CD4-positive, alpha-beta memory T cell (primary cell): ENCODE measurements at regions not wholly inside any gene's neighbourhood (a gene's known extent, or its start where the extent isn't known, plus 50 kb on each side); places are given as distances from the start of the nearest gene placed in this dataset.
"Not testable (repeated sequence)": the region's sequence is repeated elsewhere in the genome, so short reads cannot be mapped to it uniquely, and the experiment has no call there.

Experiments
- CTCF ChIA-PET: fragments of 350-600 bp; sonication (Branson Sonifier 250); formaldehyde crosslinking; loops from one replicate; lab custom pipeline; 2021; ENCODE audit warnings: inconsistent platforms; ENCODE audit not compliant: partially characterized antibody; lab: Charles Lee
- POLR2A ChIA-PET: fragments of 350-600 bp; sonication (Branson Sonifier 250); formaldehyde crosslinking; loops from one replicate; lab custom pipeline; 2021; ENCODE audit not compliant: partially characterized antibody; lab: Charles Lee
- DNase-seq, 5 donors: peaks; one replicate each; pipeline versions ENCODE4 v3.0.0 to v3.0.0-alpha.2; 2020 to 2022; ENCODE audit warnings: mixed read lengths in 1 of 5
- H3K27ac ChIP-seq: one replicate; pipeline ENCODE4 v1.7.0; 2013; ENCODE audit warnings: low read depth, low read length
- H3K27me3 ChIP-seq: 2 replicates; pipeline ENCODE4 v1.7.0; 2013; ENCODE audit warnings: mild to moderate bottlenecking, low read length, moderate library complexity; ENCODE audit not compliant: insufficient read depth
- H3K36me3 ChIP-seq: 2 replicates; pipeline ENCODE4 v1.7.0; 2013; ENCODE audit warnings: mild to moderate bottlenecking, low read length, moderate library complexity; ENCODE audit not compliant: insufficient read depth
- H3K4me1 ChIP-seq: 2 replicates; pipeline ENCODE4 v1.7.0; 2013; ENCODE audit warnings: mild to moderate bottlenecking, low read length, moderate library complexity; ENCODE audit not compliant: insufficient read depth
- H3K4me3 ChIP-seq, 2 donors: one replicate each; pipeline ENCODE4 v1.7.0; 2013; ENCODE audit warnings: low read length in 2 of 2, mild to moderate bottlenecking in 1 of 2
- H3K9me3 ChIP-seq, 2 donors: one replicate each; pipeline ENCODE4 v1.7.0; 2013; ENCODE audit warnings: low read length in 2 of 2, control low read depth in 1 of 2; ENCODE audit not compliant: control insufficient read depth in 1 of 2
- H3K27ac Mint-ChIP-seq, 7 donors: one replicate each; pipeline ENCODE4 v1.8.0; 2020 to 2021; ENCODE audit warnings: mixed read lengths in 7 of 7, mild to moderate bottlenecking in 6 of 7, inconsistent platforms in 3 of 7, moderate library complexity in 3 of 7
- H3K27me3 Mint-ChIP-seq, 2 donors: one replicate each; pipeline ENCODE4 v1.8.0; 2020 to 2021; ENCODE audit warnings: mixed read lengths in 2 of 2
- H3K36me3 Mint-ChIP-seq, 2 donors: one replicate each; pipeline ENCODE4 v1.8.0; 2020 to 2021; ENCODE audit warnings: mixed read lengths in 2 of 2, inconsistent platforms in 1 of 2, mild to moderate bottlenecking in 1 of 2
- H3K4me1 Mint-ChIP-seq, 4 donors: one replicate each; pipeline ENCODE4 v1.8.0; 2020 to 2021; ENCODE audit warnings: mixed read lengths in 4 of 4, mild to moderate bottlenecking in 1 of 4
- H3K4me3 Mint-ChIP-seq, 8 donors: one replicate each; pipeline ENCODE4 v1.8.0; 2020 to 2021; ENCODE audit warnings: mixed read lengths in 8 of 8, mild to moderate bottlenecking in 7 of 8, moderate library complexity in 6 of 8, inconsistent platforms in 3 of 8
- H3K9me3 Mint-ChIP-seq, 8 donors: one replicate each; pipeline ENCODE4 v1.8.0; 2020 to 2021; ENCODE audit warnings: mixed read lengths in 8 of 8, mild to moderate bottlenecking in 5 of 8, inconsistent platforms in 3 of 8, moderate library complexity in 1 of 8
- intact Hi-C: fragments of 100-400 bp; cut with micrococcal nuclease; formaldehyde crosslinking; loops from one replicate; pipeline ENCODE4 v1.15.1; 2023

DNA sequence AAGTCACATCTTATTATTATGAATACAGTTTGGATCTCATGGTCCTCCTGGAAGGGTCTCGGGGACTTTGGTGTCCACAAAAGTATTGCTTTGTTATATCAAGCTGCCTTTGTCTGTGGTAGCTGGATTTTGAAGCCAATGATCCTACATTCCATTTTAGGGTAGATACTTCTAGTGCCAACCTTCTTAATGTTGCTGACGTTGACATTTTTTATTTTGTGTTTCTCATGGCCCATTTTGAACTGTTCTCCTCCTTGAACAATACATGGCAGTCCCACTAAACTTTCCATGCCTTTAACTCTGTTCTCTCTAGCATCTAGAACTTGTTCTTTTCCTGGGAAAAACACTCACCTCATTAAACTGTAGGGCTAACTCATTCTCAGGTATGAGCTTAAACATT is 425.8 kb downstream of the KCTD16 start:
- no peak overlapping the region for H3K4me3 ChIP-seq
- peaks cover 3 to 16% (median 5%) of the 10 kb centered on the region in 8 donors for H3K9me3 Mint-ChIP-seq
- no peak overlapping the region for H3K27ac ChIP-seq
- no peaks in the 10 kb centered on the region for H3K36me3 ChIP-seq
- ChIA-PET POLR2A (no interaction called here), CTCF (no interaction called here)
- H3K36me3 Mint-ChIP-seq = peaks cover 0 to 2% of the 10 kb centered on the region in 2 donors
- H3K27me3 Mint-ChIP-seq = no peaks in the 10 kb centered on the region
- intact Hi-C loops = no loop called here
- DNase-seq = no peak
- H3K9me3 ChIP-seq = no peaks in the 10 kb centered on the region
- no peaks in the 10 kb centered on the region for H3K4me1 Mint-ChIP-seq
- no peaks in the 10 kb centered on the region for H3K27me3 ChIP-seq
- no peak overlapping the region for H3K27ac Mint-ChIP-seq
- H3K4me1 ChIP-seq = no peaks in the 10 kb centered on the region
- no peak overlapping the region for H3K4me3 Mint-ChIP-seq

DNA sequence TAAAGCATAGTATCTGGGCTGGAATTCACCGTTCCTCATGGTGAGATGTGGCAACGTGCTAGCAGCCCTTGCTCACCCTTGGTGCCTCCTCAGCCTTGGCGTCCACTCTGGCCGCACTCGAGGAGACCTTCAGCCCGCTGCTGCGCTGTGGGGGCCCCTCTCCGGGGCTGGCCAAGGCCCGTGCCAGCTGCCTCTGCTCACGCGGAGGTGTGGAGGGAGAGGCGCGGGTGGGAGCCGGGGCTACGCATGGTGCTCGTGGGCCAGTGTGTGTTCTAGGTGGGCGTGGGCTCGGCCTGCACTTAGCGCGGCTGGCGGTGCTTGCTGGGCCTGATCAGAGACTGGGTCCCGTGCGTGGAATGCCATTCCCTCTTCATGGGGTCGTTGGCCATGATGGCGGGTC is 424.2 kb downstream of the KCTD16 start:
- Mint-ChIP-seq H3K4me3 (no peak overlapping the region), H3K36me3 (peaks cover 0 to 2% of the 10 kb centered on the region in 2 donors), H3K4me1 (no peaks in the 10 kb centered on the region), H3K27ac (no peak overlapping the region), H3K27me3 (no peaks in the 10 kb centered on the region), H3K9me3 (peaks cover 3 to 18% (median 5%) of the 10 kb centered on the region in 8 donors)
- intact Hi-C loops = no loop called here
- Histone ChIP-seq H3K4me1 (no peaks in the 10 kb centered on the region), H3K27me3 (no peaks in the 10 kb centered on the region), H3K27ac (no peak overlapping the region), H3K36me3 (no peaks in the 10 kb centered on the region), H3K4me3 (no peak overlapping the region), H3K9me3 (no peaks in the 10 kb centered on the region)
- ChIA-PET CTCF (no interaction called here), POLR2A (no interaction called here)
- DNase-seq = no peak

DNA sequence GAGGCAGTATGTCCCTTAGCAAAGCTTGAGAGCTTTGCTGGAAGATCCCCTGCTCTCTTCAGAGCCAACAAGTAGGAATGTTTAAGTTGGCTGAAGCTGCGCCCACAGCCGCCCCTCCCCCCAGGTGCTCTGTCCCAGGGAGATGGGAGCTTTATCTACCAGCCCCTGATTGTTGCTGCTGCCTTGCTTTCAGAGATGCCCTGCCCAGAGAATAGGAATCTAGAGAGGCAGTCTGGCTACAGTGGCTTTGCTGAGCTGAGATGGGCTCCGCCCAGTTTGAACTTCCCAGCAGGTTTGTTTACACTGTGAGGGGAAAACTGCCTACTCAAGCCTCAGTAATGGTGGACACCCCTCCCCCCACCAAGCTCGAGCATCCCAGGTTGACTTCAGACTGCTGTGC is 423.6 kb downstream of the KCTD16 start:
- H3K4me3 ChIP-seq, CTCF ChIA-PET, H3K27ac ChIP-seq, H3K4me3 Mint-ChIP-seq, H3K27ac Mint-ChIP-seq, DNase-seq, intact Hi-C loops, H3K4me1 ChIP-seq, H3K36me3 Mint-ChIP-seq, H3K36me3 ChIP-seq, H3K27me3 ChIP-seq, H3K27me3 Mint-ChIP-seq, POLR2A ChIA-PET, H3K4me1 Mint-ChIP-seq, H3K9me3 ChIP-seq: not testable (repeated sequence)
- H3K9me3 Mint-ChIP-seq = peaks cover 3 to 16% (median 6%) of the 10 kb centered on the region in 8 donors

DNA sequence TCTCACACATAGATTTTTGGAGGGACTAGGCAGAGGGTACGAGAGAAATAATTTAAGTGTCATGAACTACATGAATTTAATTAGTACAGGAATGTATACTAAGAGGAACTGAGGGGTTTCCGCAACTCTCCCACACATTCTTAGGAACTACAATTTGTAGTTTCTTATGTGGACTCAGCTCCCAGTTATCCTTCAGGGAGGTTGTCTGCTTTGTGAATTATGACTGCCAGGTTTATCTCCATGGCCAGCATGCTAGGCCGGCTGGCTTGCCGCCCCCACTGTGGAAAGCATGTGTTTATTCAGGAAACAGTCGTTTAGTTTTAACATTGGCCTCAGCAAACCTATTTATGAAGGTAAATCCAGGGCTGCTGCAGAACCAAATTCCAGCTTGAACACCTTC is 415.0 kb downstream of the KCTD16 start:
- no peak overlapping the region for H3K27ac Mint-ChIP-seq
- Histone ChIP-seq H3K27me3 (no peaks in the 10 kb centered on the region), H3K27ac (no peak overlapping the region), H3K9me3 (no peaks in the 10 kb centered on the region), H3K4me1 (no peaks in the 10 kb centered on the region), H3K4me3 (no peak overlapping the region), H3K36me3 (no peaks in the 10 kb centered on the region)
- peaks cover 0 to 8% (median 0%) of the 10 kb centered on the region in 8 donors for H3K9me3 Mint-ChIP-seq
- intact Hi-C loops = no loop called here
- ChIA-PET POLR2A (no interaction called here), CTCF (no interaction called here)
- DNase-seq = no peak
- no peaks in the 10 kb centered on the region for H3K27me3 Mint-ChIP-seq
- no peaks in the 10 kb centered on the region for H3K4me1 Mint-ChIP-seq
- H3K4me3 Mint-ChIP-seq = no peak overlapping the region
- H3K36me3 Mint-ChIP-seq = no peaks in the 10 kb centered on the region

DNA sequence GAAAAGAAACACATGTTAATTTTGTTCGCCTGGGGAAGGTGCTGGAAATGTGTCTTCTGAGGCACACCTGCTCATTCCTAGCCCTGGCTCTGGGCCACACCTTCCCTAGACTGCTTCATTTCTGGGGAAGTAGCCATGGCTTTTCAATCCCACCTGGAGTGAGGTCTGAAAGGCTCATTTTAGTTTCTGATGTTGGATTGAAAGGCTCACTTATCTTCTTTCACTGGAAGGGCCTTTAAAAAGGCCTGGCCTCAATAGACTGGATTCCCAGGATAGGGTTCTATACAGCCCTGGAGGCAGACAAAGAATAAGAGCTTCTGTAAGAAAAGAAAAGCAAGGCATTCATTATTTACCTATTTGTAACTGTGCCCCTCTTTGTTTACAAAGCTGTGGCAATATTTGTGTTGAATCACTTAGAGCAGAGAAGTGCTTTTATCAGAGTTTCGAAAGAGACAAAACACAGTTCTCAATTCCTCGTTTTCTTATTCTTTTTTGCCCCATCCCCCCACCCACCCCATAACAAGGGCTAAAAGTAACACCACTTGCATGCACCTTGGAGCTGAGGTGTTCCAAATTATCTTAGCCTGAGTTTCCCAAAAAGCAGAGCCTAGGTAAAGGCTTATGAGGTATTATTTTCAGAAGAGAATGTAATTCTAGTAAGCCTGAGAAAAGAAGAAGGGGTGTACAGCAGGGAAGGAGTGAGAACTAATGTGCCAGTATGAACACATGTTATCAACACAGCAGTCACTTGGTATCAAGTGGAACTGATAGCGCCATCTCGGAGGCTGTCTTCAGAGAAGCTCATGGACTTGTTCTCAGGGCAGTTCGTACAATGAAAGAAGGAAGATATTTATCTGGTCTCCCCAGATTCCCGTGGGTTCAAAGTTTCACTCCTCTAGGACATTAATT is 413.1 kb downstream of the KCTD16 start:
- H3K4me3 ChIP-seq = no peak overlapping the region
- POLR2A ChIA-PET = no interaction called here
- intact Hi-C loops = no loop called here
- CTCF ChIA-PET = no interaction called here
- Mint-ChIP-seq H3K27ac (no peak overlapping the region), H3K4me3 (no peak overlapping the region), H3K27me3 (no peaks in the 10 kb centered on the region), H3K9me3 (peaks cover 0 to 4% (median 0%) of the 10 kb centered on the region in 8 donors), H3K36me3 (no peaks in the 10 kb centered on the region), H3K4me1 (no peaks in the 10 kb centered on the region)
- no peaks in the 10 kb centered on the region for H3K4me1 ChIP-seq
- no peaks in the 10 kb centered on the region for H3K36me3 ChIP-seq
- no peak for DNase-seq
- H3K9me3 ChIP-seq = no peaks in the 10 kb centered on the region
- no peak overlapping the region for H3K27ac ChIP-seq
- no peaks in the 10 kb centered on the region for H3K27me3 ChIP-seq

DNA sequence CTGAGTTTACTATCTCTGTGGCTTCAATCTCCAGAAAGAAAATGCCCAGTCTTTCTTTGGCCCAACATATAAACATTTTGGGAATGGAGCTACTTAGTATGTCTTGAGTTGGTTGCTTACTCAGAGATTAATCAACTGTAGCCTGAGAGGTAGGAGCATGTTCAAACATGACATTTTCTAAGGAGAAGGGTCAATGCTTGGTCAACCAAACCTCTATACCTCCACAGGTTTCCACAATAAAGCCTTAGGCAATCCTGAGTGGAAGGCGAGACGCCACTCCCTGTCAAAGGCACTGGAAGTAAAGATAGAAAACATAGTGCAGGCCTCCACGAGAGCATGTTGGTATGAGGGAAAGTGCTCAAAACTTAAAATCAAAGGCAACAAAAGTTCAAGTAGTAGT is 411.4 kb downstream of the KCTD16 start:
- H3K9me3 Mint-ChIP-seq = peaks cover 0 to 3% (median 0%) of the 10 kb centered on the region in 8 donors
- no peaks in the 10 kb centered on the region for H3K36me3 ChIP-seq
- H3K9me3 ChIP-seq = no peaks in the 10 kb centered on the region
- intact Hi-C loops = no loop called here
- no peak for DNase-seq
- H3K27me3 Mint-ChIP-seq = no peaks in the 10 kb centered on the region
- no peak overlapping the region for H3K4me3 Mint-ChIP-seq
- H3K36me3 Mint-ChIP-seq = no peaks in the 10 kb centered on the region
- no peaks in the 10 kb centered on the region for H3K27me3 ChIP-seq
- H3K4me1 Mint-ChIP-seq = no peaks in the 10 kb centered on the region
- ChIA-PET POLR2A (no interaction called here), CTCF (no interaction called here)
- H3K4me3 ChIP-seq = no peak overlapping the region
- H3K27ac ChIP-seq = no peak overlapping the region
- no peak overlapping the region for H3K27ac Mint-ChIP-seq
- H3K4me1 ChIP-seq = no peaks in the 10 kb centered on the region

DNA sequence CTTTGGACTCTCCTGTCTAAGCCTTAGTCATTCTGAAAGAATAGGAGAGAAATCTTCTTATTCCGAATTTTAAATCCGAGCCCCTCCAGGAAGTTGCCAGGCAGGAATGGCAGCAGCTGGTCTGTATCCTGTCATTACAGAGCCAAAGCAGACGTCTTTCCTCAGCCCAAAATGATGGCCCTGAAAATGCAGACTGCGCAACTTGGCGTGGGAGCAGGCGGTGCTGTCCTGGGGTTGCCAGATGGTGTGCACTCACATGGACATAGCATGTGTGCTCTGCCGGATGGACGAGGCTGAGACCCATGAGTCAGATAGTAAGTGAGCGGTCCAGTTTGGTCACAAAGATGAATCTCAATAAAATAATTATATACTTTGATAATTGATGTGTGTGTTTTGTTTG is 410.4 kb downstream of the KCTD16 start:
- POLR2A ChIA-PET = no interaction called here
- peaks cover 0 to 4% (median 0%) of the 10 kb centered on the region in 8 donors for H3K9me3 Mint-ChIP-seq
- no peak overlapping the region for H3K4me3 Mint-ChIP-seq

More for the DNA sequence above, 410.4 kb downstream of the KCTD16 start:
- intact Hi-C loops = no loop called here
- no peaks in the 10 kb centered on the region for H3K36me3 ChIP-seq
- H3K4me1 ChIP-seq = no peaks in the 10 kb centered on the region
- DNase-seq = no peak
- H3K27me3 Mint-ChIP-seq = no peaks in the 10 kb centered on the region
- no peak overlapping the region for H3K27ac Mint-ChIP-seq
- no peak overlapping the region for H3K4me3 ChIP-seq
- H3K27ac ChIP-seq = no peak overlapping the region
- H3K4me1 Mint-ChIP-seq = no peaks in the 10 kb centered on the region
- no peaks in the 10 kb centered on the region for H3K27me3 ChIP-seq
- CTCF ChIA-PET = no interaction called here
- no peaks in the 10 kb centered on the region for H3K9me3 ChIP-seq
- no peaks in the 10 kb centered on the region for H3K36me3 Mint-ChIP-seq
